Naive thymus-derived CD8-positive, alpha-beta T cell (primary cell): ENCODE measurements at regions not wholly inside any gene's neighbourhood (a gene's known extent, or its start where the extent isn't known, plus 50 kb on each side); places are given as distances from the start of the nearest gene placed in this dataset.
"Not testable (repeated sequence)": the region's sequence is repeated elsewhere in the genome, so short reads cannot be mapped to it uniquely, and the experiment has no call there.

Experiments used
- ATAC-seq, 2 donors: fragments of 150-1000 bp; cut with Tn5 transposase in 1 of 2; sonication (Bioruptor Pico), chemical (Tn5 transposase) in 1 of 2; 1 replicate in 1 of 2; 2 replicates in 1 of 2; pipeline ENCODE4 v1.10.0; 2021; ENCODE audit warnings: mild to moderate bottlenecking in 2 of 2, moderate library complexity in 2 of 2
- POLR2A ChIA-PET: fragments of 350-600 bp; sonication (Branson Sonifier 250); formaldehyde crosslinking; loops from one replicate; lab custom pipeline; 2021; ENCODE audit warnings: antibody characterized with exemption; lab: Charles Lee
- DNase-seq, 10 donors: peaks; one replicate each; pipeline versions ENCODE4 v3.0.0 to v3.0.0-alpha.2; 2020 to 2022
- H3K27ac Mint-ChIP-seq, 10 donors: one replicate each; pipeline ENCODE4 v1.8.0; 2020 to 2022; ENCODE audit warnings: mild to moderate bottlenecking in 10 of 10, mixed read lengths in 10 of 10, moderate library complexity in 4 of 10, inconsistent platforms in 1 of 10
- H3K27me3 Mint-ChIP-seq, 5 donors: one replicate each; pipeline ENCODE4 v1.8.0; 2021 to 2022; ENCODE audit warnings: mixed read lengths in 5 of 5
- H3K36me3 Mint-ChIP-seq, 3 donors: one replicate each; pipeline ENCODE4 v1.8.0; 2020 to 2022; ENCODE audit warnings: mixed read lengths in 3 of 3, mild to moderate bottlenecking in 2 of 3, inconsistent platforms in 1 of 3
- H3K4me1 Mint-ChIP-seq, 4 donors: one replicate each; pipeline ENCODE4 v1.8.0; 2021 to 2022; ENCODE audit warnings: mixed read lengths in 4 of 4
- H3K4me3 Mint-ChIP-seq, 10 donors: one replicate each; pipeline ENCODE4 v1.8.0; 2020 to 2022; ENCODE audit warnings: mild to moderate bottlenecking in 10 of 10, mixed read lengths in 10 of 10, moderate library complexity in 6 of 10, inconsistent platforms in 1 of 10
- H3K9me3 Mint-ChIP-seq, 9 donors: one replicate each; pipeline ENCODE4 v1.8.0; 2020 to 2022; ENCODE audit warnings: mixed read lengths in 9 of 9, mild to moderate bottlenecking in 3 of 9, inconsistent platforms in 1 of 9, moderate library complexity in 1 of 9

DNA sequence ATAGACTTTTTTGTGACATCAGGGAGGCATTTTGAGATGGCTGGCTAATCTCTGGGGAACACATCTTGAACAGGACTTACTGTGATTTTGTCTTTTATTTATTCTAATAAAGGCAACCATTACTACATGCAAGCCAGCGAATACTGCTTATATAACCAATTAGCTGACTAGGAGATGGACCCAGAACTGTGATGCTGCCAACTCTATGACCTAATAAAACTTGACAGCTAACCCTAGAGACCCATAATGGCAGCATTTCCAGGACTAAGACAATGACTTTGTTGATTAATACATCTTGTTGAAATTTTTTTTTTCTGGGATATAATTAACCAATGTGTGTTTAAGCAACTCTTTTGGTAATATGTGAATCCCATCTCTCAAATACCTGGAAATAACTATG is 584.6 kb downstream of the PRR32 start:
- peaks cover 0 to 3% (median 0%) of the 10 kb centered on the region in 9 donors for H3K9me3 Mint-ChIP-seq
- DNase-seq (no peak), ATAC-seq (no peak)
- no peak overlapping the region for H3K4me3 Mint-ChIP-seq
- POLR2A ChIA-PET = no interaction called here
- H3K27me3 Mint-ChIP-seq = no peaks in the 10 kb centered on the region
- H3K27ac Mint-ChIP-seq = no peak overlapping the region
- H3K4me1 Mint-ChIP-seq = no peaks in the 10 kb centered on the region
- H3K36me3 Mint-ChIP-seq = no peaks in the 10 kb centered on the region

GRCh38 chrX:127400231-127400630 is 580.7 kb downstream of the PRR32 start:
- H3K27me3 Mint-ChIP-seq, ATAC-seq, DNase-seq, H3K4me1 Mint-ChIP-seq, H3K36me3 Mint-ChIP-seq, H3K4me3 Mint-ChIP-seq, H3K9me3 Mint-ChIP-seq, H3K27ac Mint-ChIP-seq, POLR2A ChIA-PET: not testable (repeated sequence)

- POLR2A ChIA-PET = no interaction called here
- Mint-ChIP-seq H3K27ac (no peak overlapping the region), H3K4me3 (no peak overlapping the region), H3K9me3 (peaks cover 0 to 5% (median 0%) of the 10 kb centered on the region in 9 donors), H3K36me3 (no peaks in the 10 kb centered on the region), H3K4me1 (no peaks in the 10 kb centered on the region), H3K27me3 (no peaks in the 10 kb centered on the region)
- no peak for ATAC-seq
- no peak for DNase-seq
Observed at GRCh38 chrX:127390316-127390715, 570.8 kb downstream of the PRR32 start.

- no peaks in the 10 kb centered on the region for H3K36me3 Mint-ChIP-seq
- H3K4me3 Mint-ChIP-seq = no peak overlapping the region
- POLR2A ChIA-PET = no interaction called here
- peaks cover 0 to 1% (median 0%) of the 10 kb centered on the region in 9 donors for H3K9me3 Mint-ChIP-seq
- DNase-seq = no peak
- no peaks in the 10 kb centered on the region for H3K27me3 Mint-ChIP-seq
- H3K4me1 Mint-ChIP-seq = no peaks in the 10 kb centered on the region
- no peak overlapping the region for H3K27ac Mint-ChIP-seq
- ATAC-seq = no peak
Observed at GRCh38 chrX:127389900-127390299, 570.4 kb downstream of the PRR32 start.
